Endothelial cell of umbilical vein (primary cell): ENCODE measurements at regions not wholly inside any gene's neighbourhood (a gene's known extent, or its start where the extent isn't known, plus 50 kb on each side); places are given as distances from the start of the nearest gene placed in this dataset.

Source experiments
- BruUV-seq: library from RNA; stranded (reverse); fragments of 400-500 nt; replicated peaks from 2 replicates; lab custom pipeline; 2021; lab: Mats Ljungman, UMichigan
- CTCF ChIA-PET: fragments of 300-600, 350-600 bp; sonication (Branson Sonifier 250); formaldehyde crosslinking; loops from one replicate; lab custom pipeline; 2021; ENCODE audit warnings: antibody characterized with exemption, inconsistent platforms; lab: Charles Lee
- POLR2A ChIA-PET: fragments of 300-600, 350-600 bp; sonication (Branson Sonifier 250); formaldehyde crosslinking; loops from one replicate; lab custom pipeline; 2021; ENCODE audit warnings: antibody characterized with exemption, inconsistent platforms; lab: Charles Lee
- DNase-seq: peaks from one replicate; pipeline ENCODE4 v3.0.0-alpha.2; 2011; ENCODE audit warnings: low read depth, low spot score
- FAIRE-seq: peaks from 2 replicates; lab custom pipeline; 2011; peaks lifted over from hg19 to GRCh38; lab: Jason Lieb, UNC
- H2AFZ ChIP-seq: 2 replicates; pipeline ENCODE4 v1.6.0; 2012; ENCODE audit warnings: low read depth, low read length, control low read depth, inconsistent platforms
- H3K27ac ChIP-seq: 2 replicates; pipeline ENCODE4 v1.5.1; 2011; ENCODE audit warnings: low read depth, mild to moderate bottlenecking, control low read depth, low read length, moderate library complexity; ENCODE audit not compliant: insufficient read depth
- H3K27me3 ChIP-seq, 2 experiments: 2 replicates each; pipeline versions ENCODE4 v1.6.0 to v1.6.1; 2011; ENCODE audit warnings: low read length in 2 of 2, mixed read lengths in 1 of 2; ENCODE audit not compliant: control insufficient read depth in 2 of 2, insufficient read depth in 2 of 2
- H3K36me3 ChIP-seq, 2 experiments: 2 replicates in 1 of 2; 3 replicates in 1 of 2; pipeline ENCODE4 v1.5.1; 2011; ENCODE audit warnings: low read length in 2 of 2, mild to moderate bottlenecking in 1 of 2, moderate library complexity in 1 of 2; ENCODE audit not compliant: control insufficient read depth in 2 of 2, insufficient read depth in 2 of 2; ENCODE audit errors: extremely low read depth in 1 of 2
- H3K4me1 ChIP-seq: 3 replicates; pipeline ENCODE4 v1.5.1; 2011; ENCODE audit warnings: mild to moderate bottlenecking, low read length; ENCODE audit not compliant: control insufficient read depth, insufficient read depth; ENCODE audit errors: extremely low read depth
- H3K4me2 ChIP-seq: 2 replicates; pipeline ENCODE4 v1.6.1; 2011; ENCODE audit warnings: low read length, control low read depth, mixed read lengths; ENCODE audit not compliant: insufficient read depth
- H3K4me3 ChIP-seq, 3 experiments: fragments of 200-600 bp in 1 of 3; sonication (generic), shearing (Covaris generic) in 1 of 3; replicated peaks in 1 of 3; 2 replicates each; pipeline ENCODE4 v1.5.1; 2011 to 2016; ENCODE audit warnings: control low read depth in 3 of 3, low read length in 3 of 3, mild to moderate bottlenecking in 2 of 3, inconsistent platforms in 1 of 3, low read depth in 1 of 3, moderate library complexity in 1 of 3; ENCODE audit not compliant: insufficient read depth in 1 of 3
- H3K79me2 ChIP-seq: 2 replicates; pipeline ENCODE4 v1.6.0; 2012; ENCODE audit warnings: low read length, inconsistent platforms; ENCODE audit not compliant: control insufficient read depth, insufficient read depth
- H3K9ac ChIP-seq: replicated peaks from 2 replicates; pipeline ENCODE3; 2011; ENCODE audit warnings: low read length, control low read depth; ENCODE audit not compliant: insufficient read depth; ENCODE audit errors: extremely low read depth
- H3K9me1 ChIP-seq: replicated peaks from 3 replicates; pipeline ENCODE4 v1.6.0; 2011; ENCODE audit warnings: mild to moderate bottlenecking, low read length; ENCODE audit not compliant: control insufficient read depth, insufficient read depth; ENCODE audit errors: extremely low read depth
- H3K9me3 ChIP-seq: replicated peaks from 2 replicates; pipeline ENCODE4 v1.5.1; 2012; ENCODE audit warnings: low read length, inconsistent platforms; ENCODE audit not compliant: control insufficient read depth, insufficient read depth
- H4K20me1 ChIP-seq: replicated peaks from 2 replicates; pipeline ENCODE3; 2011; ENCODE audit warnings: mild to moderate bottlenecking, low read length; ENCODE audit not compliant: control insufficient read depth, insufficient read depth; ENCODE audit errors: extremely low read depth
- CTCF ChIP-seq, 2 donors: IDR thresholded peaks; 1 replicate in 1 of 2; 2 replicates in 1 of 2; pipeline ENCODE4 v1.5.1; 2011; ENCODE audit warnings: low read length in 2 of 2, mild to moderate bottlenecking in 2 of 2, moderate library complexity in 2 of 2, control low read depth in 1 of 2, inconsistent platforms in 1 of 2, low read depth in 1 of 2; ENCODE audit not compliant: insufficient read depth in 1 of 2; ENCODE audit errors: extremely low read depth in 1 of 2
- FOS ChIP-seq: IDR thresholded peaks from 2 replicates; pipeline ENCODE4 v1.6.1; 2011; ENCODE audit warnings: mild to moderate bottlenecking, low read length, moderate library complexity, borderline replicate concordance; ENCODE audit not compliant: insufficient read depth
- GATA2 ChIP-seq: IDR thresholded peaks from 2 replicates; pipeline ENCODE4 v1.7.0; 2011; ENCODE audit warnings: low read depth, mild to moderate bottlenecking, moderate library complexity, mixed read lengths, low read length; ENCODE audit not compliant: insufficient read length, insufficient read depth
- JUN ChIP-seq: IDR thresholded peaks from 2 replicates; pipeline ENCODE4 v1.6.1; 2011; ENCODE audit warnings: borderline replicate concordance, low read depth; ENCODE audit not compliant: insufficient read length, insufficient read depth
- MAX ChIP-seq: IDR thresholded peaks from 2 replicates; pipeline ENCODE4 v1.6.1; 2011; ENCODE audit not compliant: insufficient read depth, insufficient read length
- POLR2A ChIP-seq: IDR thresholded peaks from 2 replicates; pipeline ENCODE4 v1.6.1; 2012; ENCODE audit warnings: low read depth, mild to moderate bottlenecking, control low read depth, low read length
- dilution Hi-C: fragments of 300-500 bp; cut with MboI; formaldehyde crosslinking; loops from one replicate; pipeline ENCODE4 v1.15.0; 2019; ENCODE audit warnings: low sequenced_read_pairs; ENCODE audit not compliant: extremely low pct_ligation_motif_present
- intact Hi-C: fragments of 100-400 bp; cut with micrococcal nuclease; formaldehyde crosslinking; loops from one replicate; pipeline ENCODE4 v1.10.0; 2022

DNA sequence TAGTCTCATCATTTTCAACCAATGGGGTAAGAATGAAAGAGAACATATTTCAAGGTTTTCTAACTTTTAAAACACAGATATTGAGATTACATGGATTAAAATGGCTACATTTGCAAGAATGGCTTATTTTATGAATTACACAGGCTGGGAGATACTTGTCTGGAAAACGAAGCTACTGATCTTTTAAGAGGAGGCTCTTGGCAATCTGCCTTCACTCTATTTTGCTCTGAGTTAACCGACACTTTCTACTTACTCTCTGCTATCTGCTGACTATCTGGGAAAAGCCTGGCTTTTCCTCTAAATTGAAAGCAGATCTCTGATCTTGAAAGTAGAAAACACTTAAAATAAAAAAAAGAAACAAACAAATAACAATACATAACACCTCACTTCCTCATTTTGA is 325.4 kb upstream of the LINC00305 start:
- POLR2A ChIA-PET: no interaction called here

DNA sequence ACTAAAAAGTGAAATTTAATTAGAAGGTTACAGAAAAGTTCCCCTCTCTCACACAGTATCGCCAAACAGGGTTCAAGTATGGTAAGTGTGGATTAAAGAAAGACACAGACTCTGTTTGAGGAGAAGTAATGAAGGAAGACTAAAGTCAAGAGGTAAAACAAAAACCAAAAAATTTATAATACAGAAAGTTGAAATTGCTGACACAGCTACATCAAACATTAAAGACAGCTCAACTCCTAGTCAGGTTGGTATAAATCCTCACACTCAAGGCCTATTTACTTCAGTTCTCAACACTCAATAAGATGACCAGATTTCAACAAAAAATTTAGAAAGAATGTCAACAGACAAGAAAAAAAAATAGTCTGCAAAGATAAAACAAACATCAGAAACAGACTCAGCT is 300.5 kb upstream of the LINC00305 start:
- Histone ChIP-seq H3K27ac (no peak overlapping the region), H2AFZ (no peak overlapping the region), H3K9me3 (no peaks in the 10 kb centered on the region), H3K9ac (no peak overlapping the region), H3K4me1 (no peaks in the 10 kb centered on the region), H3K79me2 (no peaks in the 10 kb centered on the region), H3K4me2 (no peak overlapping the region), H4K20me1 (no peaks in the 10 kb centered on the region), H3K36me3 (no peaks in the 10 kb centered on the region), H3K9me1 (no peaks in the 10 kb centered on the region), H3K27me3 (no peaks in the 10 kb centered on the region), H3K4me3 (no peak overlapping the region)
- no TSS peak for BruUV-seq
- no peak for FAIRE-seq
- TF ChIP-seq FOS (no peak), JUN (no peak), CTCF (IDR thresholded peaks at IDR 0.05; ENCODE audit: extremely low read depth in 1 of 2, insufficient read depth in 1 of 2, low read depth in 1 of 2, low read length in 2 of 2) (no peak), MAX (no peak), GATA2 (no peak), POLR2A (no peak)
- intact Hi-C loops: no loop called here
- POLR2A ChIA-PET: no interaction called here
- dilution Hi-C loops: no loop called here
- DNase-seq: no peak
- CTCF ChIA-PET: no interaction called here

More for the DNA sequence above, 325.4 kb upstream of the LINC00305 start:
- Histone ChIP-seq H3K9ac (no peak overlapping the region), H3K27ac (no peak overlapping the region), H2AFZ (no peak overlapping the region), H3K9me3 (no peaks in the 10 kb centered on the region), H3K4me1 (no peaks in the 10 kb centered on the region), H3K27me3 (no peaks in the 10 kb centered on the region), H3K36me3 (no peaks in the 10 kb centered on the region), H3K4me3 (no peak overlapping the region), H3K9me1 (no peaks in the 10 kb centered on the region), H3K4me2 (no peak overlapping the region), H3K79me2 (no peaks in the 10 kb centered on the region), H4K20me1 (no peaks in the 10 kb centered on the region)
- no peak for FAIRE-seq
- no peak for DNase-seq
- CTCF ChIA-PET: no interaction called here
- TF ChIP-seq GATA2 (no peak), MAX (no peak)
- BruUV-seq: no TSS peak
- intact Hi-C loops (no loop called here), dilution Hi-C loops (no loop called here)
